ENCODE measurements at regions not wholly inside any gene's neighbourhood (a gene's known extent, or its start where the extent isn't known, plus 50 kb on each side); places are given as distances from the start of the nearest gene placed in this dataset.

- Mint-ChIP-seq H3K36me3 (ENCODE audit: insufficient read depth, unreplicated experiment) (no peaks in the 10 kb centered on the region), H3K4me3 (ENCODE audit: unreplicated experiment) (no peak overlapping the region), H3K9me3 (ENCODE audit: unreplicated experiment) (no peaks in the 10 kb centered on the region), H3K27ac (ENCODE audit: unreplicated experiment) (no peak overlapping the region), H3K27me3 (ENCODE audit: insufficient read depth, unreplicated experiment) (peaks cover 5% of the 10 kb centered on the region), H3K4me1 (ENCODE audit: low read depth, unreplicated experiment) (no peaks in the 10 kb centered on the region)
- H3K9me3 ChIP-seq: no peaks in the 10 kb centered on the region
- no TSS peak for BruUV-seq (replicated peaks)
- no peaks in the 10 kb centered on the region for H3K36me3 ChIP-seq (ENCODE audit: control insufficient read depth, insufficient read depth, low read length)
- intact Hi-C loops (cut with micrococcal nuclease; ENCODE audit: unreplicated experiment): no loop called here
- no peak for DNase-seq
- H3K4me1 ChIP-seq: no peaks in the 10 kb centered on the region
- ChIA-PET CTCF (no interaction called here), POLR2A (no interaction called here)
- no peak overlapping the region for H3K4me3 ChIP-seq (ENCODE audit: low read depth, low read length)
- no peaks in the 10 kb centered on the region for H3K27me3 ChIP-seq (replicated peaks; ENCODE audit: control insufficient read depth, insufficient read depth, low read length)
- no peak for TF ChIP-seq CTCF (IDR thresholded peaks at IDR 0.05; ENCODE audit: insufficient read depth in 1 of 2, low read depth in 1 of 2, low read length in 1 of 2, severe bottlenecking in 1 of 2, unreplicated experiment in 1 of 2)
Measured at GRCh38 chr9:73243078-73243477, 91.4 kb downstream of the ANXA1 start.

- H3K36me3 Mint-ChIP-seq (ENCODE audit: insufficient read depth, unreplicated experiment): no peaks in the 10 kb centered on the region
- no peak for DNase-seq
- ChIA-PET POLR2A (no interaction called here), CTCF (no interaction called here)
- intact Hi-C loops (cut with micrococcal nuclease; ENCODE audit: unreplicated experiment): no loop called here
- H3K9me3 Mint-ChIP-seq (ENCODE audit: unreplicated experiment): no peaks in the 10 kb centered on the region
- Histone ChIP-seq H3K27me3 (replicated peaks; ENCODE audit: control insufficient read depth, insufficient read depth, low read length) (no peaks in the 10 kb centered on the region), H3K4me3 (ENCODE audit: low read depth, low read length) (no peak overlapping the region), H3K36me3 (ENCODE audit: control insufficient read depth, insufficient read depth, low read length) (no peaks in the 10 kb centered on the region), H3K9me3 (no peaks in the 10 kb centered on the region), H3K4me1 (no peaks in the 10 kb centered on the region)
- no peak overlapping the region for H3K4me3 Mint-ChIP-seq (ENCODE audit: unreplicated experiment)
- no peak for TF ChIP-seq CTCF (IDR thresholded peaks at IDR 0.05; ENCODE audit: insufficient read depth in 1 of 2, low read depth in 1 of 2, low read length in 1 of 2, severe bottlenecking in 1 of 2, unreplicated experiment in 1 of 2)
- no peaks in the 10 kb centered on the region for H3K27me3 Mint-ChIP-seq (ENCODE audit: insufficient read depth, unreplicated experiment)
- no TSS peak for BruUV-seq (replicated peaks)
- H3K4me1 Mint-ChIP-seq (ENCODE audit: low read depth, unreplicated experiment): no peaks in the 10 kb centered on the region
- no peak overlapping the region for H3K27ac Mint-ChIP-seq (ENCODE audit: unreplicated experiment)
Measured at GRCh38 chr9:73259086-73259696, 107.5 kb downstream of the ANXA1 start.

GRCh38 chr9:73260506-73260905, 108.8 kb downstream of the ANXA1 start:
- intact Hi-C loops (cut with micrococcal nuclease; ENCODE audit: unreplicated experiment): no loop called here
- BruUV-seq (replicated peaks): no TSS peak
- Mint-ChIP-seq H3K4me3 (ENCODE audit: unreplicated experiment) (no peak overlapping the region), H3K9me3 (ENCODE audit: unreplicated experiment) (no peaks in the 10 kb centered on the region), H3K27me3 (ENCODE audit: insufficient read depth, unreplicated experiment) (no peaks in the 10 kb centered on the region), H3K4me1 (ENCODE audit: low read depth, unreplicated experiment) (no peaks in the 10 kb centered on the region), H3K27ac (ENCODE audit: unreplicated experiment) (no peak overlapping the region), H3K36me3 (ENCODE audit: insufficient read depth, unreplicated experiment) (no peaks in the 10 kb centered on the region)
- POLR2A ChIA-PET: no interaction called here
- Histone ChIP-seq H3K9me3 (no peaks in the 10 kb centered on the region), H3K27me3 (replicated peaks; ENCODE audit: control insufficient read depth, insufficient read depth, low read length) (no peaks in the 10 kb centered on the region), H3K4me3 (ENCODE audit: low read depth, low read length) (no peak overlapping the region), H3K4me1 (no peaks in the 10 kb centered on the region), H3K36me3 (ENCODE audit: control insufficient read depth, insufficient read depth, low read length) (no peaks in the 10 kb centered on the region)
- CTCF ChIA-PET: no interaction called here
- no peak for DNase-seq
- no peak for TF ChIP-seq CTCF (IDR thresholded peaks at IDR 0.05; ENCODE audit: insufficient read depth in 1 of 2, low read depth in 1 of 2, low read length in 1 of 2, severe bottlenecking in 1 of 2, unreplicated experiment in 1 of 2)

Data from Caco-2 (cell line).